GM19372 (cell line): ENCODE measurements at regions not wholly inside any gene's neighbourhood (a gene's known extent, or its start where the extent isn't known, plus 50 kb on each side); places are given as distances from the start of the nearest gene placed in this dataset.
A peak's percentile ranks its signal among the peaks of the same experiment; 100 is the strongest.

Experiments
- ATAC-seq: cut with Tn5 transposase; IDR thresholded peaks from one replicate; pipeline ENCODE4 v1.9.1; 2021; ENCODE audit warnings: mild to moderate bottlenecking, low read depth, moderate library complexity; ENCODE audit not compliant: unreplicated experiment

DNA sequence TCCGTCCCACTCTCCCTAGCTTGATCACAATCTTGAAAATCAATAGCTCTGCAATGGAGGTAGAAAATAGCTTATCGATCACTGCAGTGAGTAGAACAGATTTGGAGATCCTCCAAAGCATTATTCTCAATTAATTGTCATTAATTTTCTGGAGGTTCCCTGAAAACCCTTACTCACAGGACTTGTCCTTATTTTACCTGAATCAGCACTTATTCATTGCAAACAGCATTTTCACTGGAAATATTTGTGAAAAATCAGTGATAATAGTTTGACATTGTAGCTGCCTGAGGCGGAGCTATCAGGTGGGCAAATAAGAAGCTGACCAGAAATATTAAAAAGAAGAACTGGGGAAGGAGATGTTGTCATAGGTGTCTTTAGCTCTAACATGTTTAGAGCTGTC is 294.6 kb upstream of the ZSWIM2 start:
- ATAC-seq, result no peak

DNA sequence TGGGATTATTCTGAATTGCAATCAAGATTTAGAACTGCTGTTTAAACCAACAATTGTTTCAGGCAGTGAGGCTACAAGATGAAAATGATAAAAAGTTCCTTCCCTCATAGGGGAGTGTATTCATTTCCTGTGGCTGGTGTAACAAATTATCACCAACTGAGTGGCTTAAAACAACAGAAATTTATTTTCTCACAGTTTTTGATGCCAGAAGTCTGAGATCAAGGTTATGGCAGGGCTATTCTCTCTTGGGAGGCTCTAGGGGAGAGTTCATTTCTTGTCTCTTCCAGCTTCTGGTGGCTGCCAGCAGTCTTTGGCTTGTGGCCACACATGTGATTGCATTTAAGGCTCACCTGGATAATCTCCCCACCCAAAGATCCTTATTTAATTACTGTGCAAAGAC is 290.5 kb upstream of the ZSWIM2 start:
- no peak for ATAC-seq

DNA sequence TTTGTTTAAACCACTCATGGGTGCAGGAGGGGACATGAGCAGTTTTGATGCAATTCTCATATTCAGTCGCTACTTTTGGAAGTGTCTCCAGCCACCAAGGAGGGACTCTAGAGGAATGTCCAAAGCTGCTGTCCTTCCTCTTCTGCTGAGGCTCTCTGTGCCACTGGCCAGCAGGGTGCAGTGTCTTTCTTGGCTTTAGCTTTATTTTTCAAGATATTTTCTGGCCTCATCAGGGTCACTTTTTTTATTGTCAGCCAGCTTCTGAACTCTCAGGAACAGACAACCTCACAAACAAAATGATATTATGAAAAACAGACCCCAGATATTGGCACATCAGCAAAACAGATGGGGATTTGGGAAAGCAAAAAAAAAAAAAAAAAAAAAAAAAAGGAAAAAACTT is 289.3 kb upstream of the ZSWIM2 start:
- ATAC-seq, result peak; percentile 75

DNA sequence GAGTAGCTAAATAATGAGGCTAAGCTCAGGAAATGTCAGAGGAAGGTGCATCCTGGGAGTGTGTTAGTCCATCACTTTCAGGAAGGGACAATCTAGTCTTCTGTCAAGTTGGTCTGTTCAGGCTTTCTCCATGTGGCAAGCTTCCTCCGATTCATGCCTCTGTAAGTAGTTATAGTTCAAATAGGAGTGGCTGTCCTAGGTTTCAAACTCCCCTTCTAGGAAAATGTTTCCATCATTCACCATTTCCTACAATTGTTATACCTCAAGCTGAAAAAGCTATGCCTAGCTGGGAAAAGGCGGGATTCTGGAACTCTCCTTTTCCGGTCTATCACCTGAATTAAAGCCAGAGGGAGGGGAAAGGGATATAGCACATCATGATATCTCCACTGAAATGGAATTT is 287.7 kb upstream of the ZSWIM2 start:
- ATAC-seq, result no peak

DNA sequence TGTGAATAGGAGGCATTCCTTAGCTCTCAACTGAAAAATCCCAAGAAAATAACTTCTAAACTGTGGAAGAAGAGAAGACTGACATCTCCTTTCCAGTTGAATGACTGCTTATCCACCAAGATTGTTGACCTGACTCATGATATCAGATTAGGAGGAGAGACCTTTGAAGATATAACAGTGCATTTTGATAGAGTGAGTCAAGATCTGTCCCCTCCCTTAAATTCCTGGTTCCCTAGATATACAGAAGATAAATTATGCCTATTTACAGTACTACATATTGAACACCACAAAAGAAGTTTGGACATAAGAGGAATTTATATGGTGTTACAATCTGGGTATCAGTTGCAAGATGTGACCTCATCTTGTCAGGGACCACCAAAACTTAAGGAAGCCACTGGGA is 285.3 kb upstream of the ZSWIM2 start:
- no peak for ATAC-seq

DNA sequence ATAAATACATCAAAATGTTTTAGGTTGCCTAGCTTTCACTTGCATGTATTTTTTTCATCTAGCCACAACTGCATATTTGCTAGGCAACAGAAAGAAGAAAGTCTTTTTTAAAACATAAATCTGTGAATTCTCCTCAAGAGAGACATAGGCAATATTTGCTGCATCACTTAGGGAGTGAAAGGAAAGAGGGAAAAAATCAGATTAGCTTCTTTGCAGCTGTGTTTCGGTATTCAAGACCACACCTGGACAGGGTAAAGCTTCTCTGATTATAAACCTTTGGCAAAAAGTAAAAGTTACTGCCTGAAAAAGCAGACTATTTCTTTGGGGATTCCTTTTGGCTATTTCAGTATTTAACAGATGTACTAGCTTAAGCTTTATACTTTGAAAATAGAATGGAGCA is 280.9 kb upstream of the ZSWIM2 start:
- ATAC-seq, result no peak

DNA sequence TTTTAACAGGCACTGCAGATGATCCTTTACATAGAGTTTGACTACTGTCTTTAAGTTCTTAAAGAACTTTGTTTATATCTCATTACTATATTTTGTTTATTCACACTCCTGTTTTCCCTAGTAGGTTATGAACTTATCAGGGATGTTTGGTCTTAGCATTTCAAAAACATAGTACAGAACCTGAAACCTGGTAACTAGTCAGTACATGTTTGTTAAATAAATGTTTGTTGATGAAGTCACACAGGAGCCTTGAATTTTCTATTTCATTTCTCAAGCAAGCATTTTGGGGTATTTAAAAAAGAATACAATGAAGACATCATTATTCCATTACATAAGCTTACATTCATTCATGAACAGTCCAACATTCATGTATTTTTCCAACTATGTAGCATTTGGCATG is 280.3 kb upstream of the ZSWIM2 start:
- no peak for ATAC-seq

DNA sequence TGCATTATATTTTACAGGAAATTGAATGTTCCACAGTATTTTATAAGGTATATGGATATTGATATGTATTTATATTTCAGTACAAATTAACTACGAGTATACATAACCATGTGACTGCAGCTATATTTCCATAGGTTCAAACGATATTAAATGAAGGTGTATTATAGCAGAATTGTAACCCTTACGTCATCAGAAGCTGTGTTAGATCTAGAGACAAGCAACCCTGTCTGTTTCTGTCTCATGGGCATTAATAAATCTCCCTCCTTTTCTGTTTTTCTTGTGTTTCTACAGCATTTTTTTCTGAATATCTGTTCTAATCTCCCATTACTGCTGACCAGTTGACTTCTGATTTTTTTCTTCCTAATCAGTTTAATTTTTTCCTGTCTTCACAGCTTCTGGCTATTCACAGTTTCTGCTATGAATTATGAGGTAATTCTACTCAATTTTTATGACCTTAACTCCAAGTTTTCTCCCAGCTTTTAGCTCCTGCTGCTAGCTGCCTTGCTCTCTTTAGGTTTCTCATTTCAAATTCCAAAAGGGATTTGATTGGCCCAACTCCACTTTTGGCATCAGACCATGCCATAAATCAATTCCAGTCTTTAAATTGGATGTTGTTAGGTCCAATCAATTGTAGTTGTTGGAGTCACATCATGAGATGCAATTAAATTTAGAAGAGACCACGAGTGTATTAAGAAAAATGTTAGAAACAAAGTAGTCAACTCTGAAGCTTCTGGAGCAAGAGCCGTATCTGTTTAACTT is 277.5 kb upstream of the ZSWIM2 start:
- ATAC-seq, result no peak

DNA sequence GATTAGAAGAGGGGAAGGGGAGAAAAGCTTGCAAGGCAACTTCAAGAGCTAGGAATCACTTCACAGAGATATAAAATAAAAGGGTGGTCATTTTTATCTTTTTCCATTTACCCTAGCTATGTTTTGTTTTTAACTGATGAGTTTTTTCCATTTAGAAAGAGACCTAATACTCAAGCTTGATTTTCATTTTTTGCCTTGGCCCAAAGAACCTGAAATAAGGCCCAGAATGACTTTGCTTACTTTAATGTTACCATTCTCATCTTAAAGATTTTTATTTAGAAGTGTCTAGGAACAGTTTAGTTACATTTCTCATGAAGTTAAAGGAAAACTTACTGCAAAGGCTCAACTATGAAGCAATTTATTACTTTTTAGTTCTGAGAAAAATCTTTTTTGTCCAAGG is 276.3 kb upstream of the ZSWIM2 start:
- ATAC-seq, result no peak

DNA sequence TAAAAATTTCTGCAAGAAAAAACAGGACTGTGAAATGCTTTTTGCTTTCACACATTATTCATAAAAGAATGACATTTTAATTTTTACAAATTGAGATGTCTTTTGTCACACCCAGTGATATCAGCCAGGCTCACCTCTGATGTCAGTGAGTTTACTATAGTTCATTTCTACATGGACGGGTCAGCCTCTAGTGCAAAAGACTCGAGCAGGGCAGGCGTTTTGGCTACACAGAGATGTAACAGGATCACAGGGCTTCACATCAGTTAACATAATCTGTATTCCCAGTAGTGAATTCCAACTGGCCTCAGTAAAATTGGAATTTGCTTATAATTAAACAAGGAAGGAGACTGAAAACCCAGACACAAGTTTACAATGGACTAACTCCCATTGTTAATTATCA is 275.6 kb upstream of the ZSWIM2 start:
- no peak for ATAC-seq

DNA sequence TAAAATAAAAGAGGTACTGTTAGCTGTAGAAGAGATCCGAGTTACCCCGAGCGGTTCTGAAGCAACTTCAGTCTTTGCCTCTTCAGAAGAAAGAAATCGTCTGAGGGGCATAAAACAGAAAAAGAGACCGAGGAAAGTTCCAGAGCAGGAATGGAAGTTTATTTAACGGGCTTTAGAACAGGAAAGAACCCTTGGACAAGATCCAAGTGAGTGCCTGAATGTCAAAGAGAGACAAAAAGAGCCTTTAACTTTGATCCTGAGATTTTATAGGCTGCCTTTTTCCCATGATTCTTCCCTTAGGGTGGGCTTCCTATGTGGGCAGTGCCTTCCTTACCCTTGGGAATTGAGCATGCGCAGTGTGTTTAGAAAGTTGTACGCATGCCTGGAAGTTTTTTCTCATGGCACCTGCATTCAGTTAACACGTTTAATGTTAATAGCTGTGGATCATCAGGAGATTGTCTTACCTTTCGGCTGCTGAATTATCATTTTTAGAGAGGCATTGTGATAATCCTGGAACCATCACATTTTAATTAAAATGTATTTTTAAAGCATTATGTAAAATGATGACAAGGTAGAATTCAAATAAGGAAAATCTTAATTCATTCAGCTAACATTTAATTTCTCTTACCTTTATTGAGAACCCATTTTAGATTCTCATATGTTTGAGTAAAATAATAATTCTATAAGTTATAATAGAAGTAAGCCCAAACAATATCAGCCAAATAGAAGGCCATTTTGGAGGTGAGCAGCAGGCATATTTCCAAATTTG is 269.5 kb upstream of the ZSWIM2 start:
- ATAC-seq, result no peak

DNA sequence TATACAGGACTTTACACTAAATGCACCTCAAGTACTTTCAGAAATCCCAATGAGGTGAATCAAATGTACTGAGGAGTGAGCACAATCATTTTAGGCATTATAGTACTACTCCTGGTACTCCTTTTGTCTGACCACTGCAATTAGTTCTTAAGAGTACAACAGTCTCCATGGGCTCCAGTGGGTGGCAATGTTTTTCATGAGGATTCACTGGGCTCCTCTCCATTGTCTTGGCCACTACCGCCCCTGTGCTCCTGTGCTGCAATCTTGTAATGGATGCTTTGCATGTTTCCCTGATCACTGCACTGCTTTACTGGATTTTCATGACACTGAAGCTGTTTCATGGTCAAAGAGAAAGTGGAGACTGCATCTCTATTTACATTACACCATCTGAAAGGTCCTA is 268.5 kb upstream of the ZSWIM2 start:
- ATAC-seq, result no peak

DNA sequence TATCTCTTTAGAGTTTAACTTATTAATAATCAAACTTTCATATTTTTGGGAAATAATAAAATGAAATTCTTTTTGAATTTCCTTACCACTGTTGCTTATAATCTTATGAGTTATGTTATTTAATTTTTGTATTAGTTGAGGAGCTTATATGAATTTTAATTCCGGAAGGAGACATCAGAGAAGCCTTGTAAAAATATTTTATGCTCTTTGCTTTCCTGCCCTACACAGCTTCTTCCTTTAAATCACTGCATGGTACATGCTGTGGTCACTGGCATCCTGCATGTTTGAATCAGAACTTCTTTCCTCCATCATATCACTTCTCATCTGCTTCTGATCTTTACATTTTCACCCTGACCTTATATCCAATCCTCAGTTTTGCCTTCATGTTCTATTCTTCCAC is 266.7 kb upstream of the ZSWIM2 start:
- no peak for ATAC-seq

DNA sequence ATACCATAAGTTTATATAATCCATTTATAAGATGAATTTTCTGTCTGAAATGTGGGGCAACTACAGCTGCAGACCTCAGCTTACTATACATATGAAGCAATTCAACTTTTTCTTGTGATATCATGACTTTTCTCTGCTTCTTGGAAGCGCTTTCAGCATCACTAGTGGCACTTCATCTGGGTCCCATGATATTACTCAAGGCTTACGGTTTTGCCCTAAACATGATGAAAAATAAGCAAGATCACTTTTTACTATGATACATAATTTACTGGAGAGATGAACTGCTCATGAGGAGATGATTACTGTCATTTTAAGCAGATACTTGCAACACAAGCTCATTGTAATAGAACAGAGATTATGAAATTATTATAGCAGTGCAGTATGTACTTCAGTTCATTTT is 258.0 kb upstream of the ZSWIM2 start:
- no peak for ATAC-seq

DNA sequence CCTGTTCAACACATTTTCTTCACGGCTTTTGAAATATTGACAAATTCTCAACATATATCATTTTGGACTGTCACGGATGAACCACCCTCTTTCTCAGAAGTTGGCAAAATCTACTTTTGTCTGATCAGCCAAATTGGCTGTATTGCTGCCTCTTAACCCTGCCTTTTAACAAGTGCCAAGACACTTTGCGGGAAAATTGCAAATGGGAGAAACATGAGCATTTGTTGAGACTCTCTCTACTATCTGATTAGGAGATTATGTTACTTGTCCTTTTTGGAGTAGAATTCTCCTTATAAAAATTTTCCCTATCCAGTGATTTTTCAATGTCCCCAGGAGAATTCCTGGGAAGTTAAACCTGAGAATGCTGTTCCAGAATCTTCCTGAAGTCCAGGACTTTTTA is 256.2 kb upstream of the ZSWIM2 start:
- ATAC-seq, result no peak

DNA sequence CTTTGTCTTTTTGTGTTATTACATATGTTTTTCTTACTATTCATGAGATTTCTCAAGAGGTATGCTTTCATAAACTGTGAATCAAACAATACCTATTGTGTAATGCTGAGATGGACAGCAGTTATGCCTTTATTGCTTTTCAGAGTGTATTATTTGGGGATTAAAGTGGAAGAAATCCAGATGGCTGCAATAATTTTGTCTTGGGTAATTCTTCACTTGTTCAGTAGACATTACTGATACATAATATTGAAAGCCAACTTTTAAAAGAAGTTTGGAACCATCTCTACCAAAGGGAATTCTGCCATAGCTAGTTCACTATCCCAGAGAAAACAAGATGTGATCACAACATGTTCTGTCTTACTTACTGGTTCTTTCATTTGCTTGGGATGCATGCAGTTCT is 253.4 kb upstream of the ZSWIM2 start:
- ATAC-seq, result no peak

DNA sequence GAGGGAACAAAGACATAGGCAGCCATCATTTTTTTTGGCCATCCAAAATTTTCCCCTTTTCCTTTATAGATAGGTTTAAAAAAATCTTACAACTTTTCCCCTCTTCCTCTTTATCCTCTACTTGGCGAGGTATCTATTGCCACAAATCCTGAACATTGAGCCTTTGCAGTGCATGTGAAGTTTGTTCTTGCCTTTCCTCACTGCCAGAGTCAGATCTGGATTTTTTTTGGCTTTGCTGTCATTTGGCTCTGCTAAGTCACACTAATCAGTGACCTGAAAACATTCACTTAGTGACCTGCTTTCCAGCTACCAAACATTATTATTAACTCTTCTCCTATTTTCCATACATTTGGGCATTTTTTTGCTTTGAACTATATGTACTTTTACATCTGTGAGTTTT is 249.2 kb upstream of the ZSWIM2 start:
- no peak for ATAC-seq

DNA sequence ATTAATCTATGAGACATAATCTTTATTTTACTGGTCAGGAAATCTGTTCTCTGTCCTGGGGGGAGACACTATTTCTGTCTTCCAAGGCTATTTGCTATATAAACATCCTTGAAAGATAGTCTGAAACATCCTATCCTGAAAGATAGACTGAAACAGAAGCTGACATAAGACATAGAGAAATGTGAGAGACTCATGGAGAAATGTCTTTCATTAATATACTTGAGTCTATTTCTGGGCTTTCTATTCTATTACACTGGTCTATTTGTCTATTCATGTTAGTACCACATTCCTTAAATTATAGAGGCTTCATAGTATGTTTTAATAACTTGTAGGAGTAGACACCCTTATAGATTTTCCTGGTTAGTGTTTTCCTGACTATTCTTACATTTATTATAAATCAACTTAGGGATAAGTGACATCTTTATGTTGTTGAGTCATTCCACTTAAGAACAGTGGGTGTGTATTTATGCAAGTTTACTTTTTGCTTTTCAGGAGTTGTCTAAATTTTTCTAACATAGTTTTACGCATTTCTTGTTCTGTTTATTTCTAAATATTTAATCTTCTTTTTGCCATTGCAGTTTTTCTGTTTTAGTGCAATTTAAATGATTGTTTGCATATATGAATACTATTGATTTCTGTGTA is 244.9 kb upstream of the ZSWIM2 start:
- no peak for ATAC-seq

DNA sequence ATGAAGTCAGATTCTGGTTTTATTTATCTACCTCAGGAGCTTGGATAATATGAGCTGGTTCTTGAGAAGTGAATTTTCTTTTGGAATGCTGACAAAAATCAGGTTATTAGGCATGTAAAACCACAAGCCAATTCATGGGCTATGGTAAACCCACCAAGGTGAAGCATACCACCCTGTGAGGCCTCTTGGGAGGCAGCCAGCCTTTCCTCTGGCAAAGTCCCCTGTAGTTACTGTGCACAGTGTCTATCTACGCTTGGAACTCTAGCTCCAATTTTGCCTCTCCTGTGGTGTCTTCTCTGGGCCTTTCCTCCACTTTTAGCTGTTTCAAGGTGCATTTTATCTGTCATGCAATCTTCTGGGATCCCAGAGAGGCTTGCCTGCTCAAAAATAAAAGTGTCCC is 242.7 kb upstream of the ZSWIM2 start:
- no peak for ATAC-seq

DNA sequence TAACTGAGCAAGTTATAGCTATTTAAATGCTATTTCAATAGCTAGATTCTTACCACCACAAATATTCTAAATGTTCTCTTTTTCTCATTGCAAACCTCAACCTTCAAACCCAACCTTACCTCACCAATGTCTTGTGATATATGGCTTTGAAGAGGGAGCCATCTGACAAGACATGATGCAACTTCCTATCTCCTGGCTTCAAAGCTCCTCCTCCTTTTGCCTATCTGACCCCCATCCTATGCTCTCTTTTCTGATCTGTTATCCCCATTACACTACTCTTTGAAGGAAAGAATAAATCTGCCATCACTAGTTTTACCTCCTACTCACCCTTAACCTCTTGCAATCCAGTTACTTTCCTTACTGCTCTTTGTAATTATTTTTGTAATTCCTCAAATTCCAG is 235.6 kb upstream of the ZSWIM2 start:
- ATAC-seq, result no peak

DNA sequence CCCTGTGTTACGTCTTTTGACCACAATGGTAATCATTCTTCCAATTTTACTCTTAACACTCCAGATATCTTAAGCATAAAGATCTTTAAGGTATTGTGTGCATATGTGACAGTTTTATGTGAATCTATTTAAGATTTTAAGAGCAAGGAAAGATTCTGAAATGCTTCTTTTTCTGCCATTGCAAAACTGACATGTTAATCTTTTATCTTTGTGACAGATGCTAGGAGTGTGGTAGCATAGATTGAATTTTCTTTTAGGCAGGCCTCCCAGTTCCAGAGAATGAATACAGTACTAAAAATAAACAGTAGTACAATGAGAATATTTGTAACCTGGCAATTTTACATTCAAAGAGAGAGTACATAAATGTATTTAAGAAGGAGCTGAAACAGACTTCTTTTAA is 232.5 kb upstream of the ZSWIM2 start:
- ATAC-seq, result no peak

DNA sequence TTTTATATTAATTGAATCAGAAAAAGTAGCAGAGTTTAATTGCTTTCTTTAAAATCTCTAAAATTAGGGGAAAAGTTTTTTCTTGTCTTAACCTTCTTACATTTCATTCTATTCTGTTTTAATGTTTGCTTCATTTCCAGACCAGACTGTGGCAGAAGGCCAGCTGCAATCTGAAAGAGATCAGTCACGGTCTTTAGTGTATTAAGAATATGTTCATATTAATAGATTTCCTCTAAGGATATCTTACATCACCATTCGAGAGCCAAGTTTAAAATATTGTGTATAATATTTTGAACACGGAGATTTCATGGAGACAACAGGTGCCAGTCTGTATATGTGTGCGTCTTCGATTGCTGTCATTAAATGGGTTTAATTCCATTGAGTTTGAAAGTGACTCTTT is 230.9 kb upstream of the ZSWIM2 start:
- no peak for ATAC-seq
